PFSK-1 (cell line): ENCODE measurements at regions not wholly inside any gene's neighbourhood (a gene's known extent, or its start where the extent isn't known, plus 50 kb on each side); places are given as distances from the start of the nearest gene placed in this dataset.

Experiments
- POLR2AphosphoS5 ChIP-seq: IDR thresholded peaks from 2 replicates; pipeline ENCODE4 v1.6.1; 2012; ENCODE audit warnings: low read depth, mild to moderate bottlenecking, control low read depth, low read length, moderate library complexity
- SIN3A ChIP-seq: IDR thresholded peaks from 2 replicates; pipeline ENCODE4 v1.6.1; 2012; ENCODE audit warnings: mild to moderate bottlenecking, low read length, moderate library complexity, borderline replicate concordance; ENCODE audit not compliant: insufficient read depth
- TAF1 ChIP-seq: IDR thresholded peaks from 2 replicates; pipeline ENCODE4 v1.6.1; 2012; ENCODE audit warnings: low read length, control low read depth, borderline replicate concordance; ENCODE audit not compliant: insufficient read depth

DNA sequence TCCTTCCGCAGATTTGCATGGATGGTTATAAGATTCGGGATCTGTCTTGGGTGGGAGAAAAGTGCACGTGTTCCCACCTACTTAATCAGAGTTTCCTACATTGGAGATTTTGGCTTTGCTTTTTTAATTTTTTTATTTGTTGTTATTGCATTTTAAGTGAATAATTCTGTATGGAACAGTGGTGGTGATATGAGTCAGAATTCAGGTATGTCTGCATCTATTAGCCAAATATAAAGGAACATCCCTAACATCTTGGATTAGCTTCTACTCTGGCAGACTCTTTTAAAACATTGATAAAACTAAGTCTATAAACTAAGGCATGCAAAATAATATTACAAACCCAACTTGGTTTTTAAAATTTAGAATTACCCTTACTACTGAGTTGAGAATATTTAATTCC is 659.8 kb upstream of the EPHA5 start:
- no peak for TF ChIP-seq SIN3A
- no peak for TF ChIP-seq TAF1
- no peak for TF ChIP-seq POLR2AphosphoS5
